Retinal pigment epithelial cell (primary cell): ENCODE measurements at regions not wholly inside any gene's neighbourhood (a gene's known extent, or its start where the extent isn't known, plus 50 kb on each side); places are given as distances from the start of the nearest gene placed in this dataset.

Source experiments
- DNase-seq: peaks from one replicate; pipeline ENCODE4 v3.0.0-alpha.2; 2010; ENCODE audit warnings: low read depth
- H3K4me3 ChIP-seq: 2 replicates; pipeline ENCODE4 v1.5.1; 2011; ENCODE audit warnings: mild to moderate bottlenecking, low read length, control low read depth, moderate library complexity
- TF ChIP-seq, protein P1 (sequence below): conservative IDR thresholded peaks from 2 replicates; pipeline ENCODE4 v1.5.1; 2011; ENCODE audit warnings: low read depth, low read length, control low read depth, inconsistent platforms

DNA sequence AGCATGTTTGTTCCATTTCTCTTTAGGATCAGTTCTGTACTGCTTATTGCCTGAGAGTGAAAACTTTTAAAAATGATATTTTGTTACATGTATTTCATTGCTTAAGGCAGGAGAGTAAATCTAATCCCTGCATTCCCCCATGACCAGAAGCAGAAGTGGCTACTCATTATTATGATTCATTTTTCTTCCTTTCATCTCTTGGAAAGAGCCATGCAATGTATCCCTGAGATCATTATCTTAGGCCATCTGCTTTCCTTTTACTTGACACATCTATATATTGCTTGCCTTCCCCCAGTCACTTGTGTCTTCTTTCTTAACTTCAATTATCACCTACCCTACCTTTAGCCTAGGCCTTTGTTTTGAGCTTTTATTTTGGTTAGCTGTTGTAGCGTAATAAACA lies 430.4 kb upstream of the CHRM3 start:
- H3K4me3 ChIP-seq, result no peak overlapping the region
- TF ChIP-seq, protein P1, sequence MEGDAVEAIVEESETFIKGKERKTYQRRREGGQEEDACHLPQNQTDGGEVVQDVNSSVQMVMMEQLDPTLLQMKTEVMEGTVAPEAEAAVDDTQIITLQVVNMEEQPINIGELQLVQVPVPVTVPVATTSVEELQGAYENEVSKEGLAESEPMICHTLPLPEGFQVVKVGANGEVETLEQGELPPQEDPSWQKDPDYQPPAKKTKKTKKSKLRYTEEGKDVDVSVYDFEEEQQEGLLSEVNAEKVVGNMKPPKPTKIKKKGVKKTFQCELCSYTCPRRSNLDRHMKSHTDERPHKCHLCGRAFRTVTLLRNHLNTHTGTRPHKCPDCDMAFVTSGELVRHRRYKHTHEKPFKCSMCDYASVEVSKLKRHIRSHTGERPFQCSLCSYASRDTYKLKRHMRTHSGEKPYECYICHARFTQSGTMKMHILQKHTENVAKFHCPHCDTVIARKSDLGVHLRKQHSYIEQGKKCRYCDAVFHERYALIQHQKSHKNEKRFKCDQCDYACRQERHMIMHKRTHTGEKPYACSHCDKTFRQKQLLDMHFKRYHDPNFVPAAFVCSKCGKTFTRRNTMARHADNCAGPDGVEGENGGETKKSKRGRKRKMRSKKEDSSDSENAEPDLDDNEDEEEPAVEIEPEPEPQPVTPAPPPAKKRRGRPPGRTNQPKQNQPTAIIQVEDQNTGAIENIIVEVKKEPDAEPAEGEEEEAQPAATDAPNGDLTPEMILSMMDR, result no peak
- no peak for DNase-seq

DNA sequence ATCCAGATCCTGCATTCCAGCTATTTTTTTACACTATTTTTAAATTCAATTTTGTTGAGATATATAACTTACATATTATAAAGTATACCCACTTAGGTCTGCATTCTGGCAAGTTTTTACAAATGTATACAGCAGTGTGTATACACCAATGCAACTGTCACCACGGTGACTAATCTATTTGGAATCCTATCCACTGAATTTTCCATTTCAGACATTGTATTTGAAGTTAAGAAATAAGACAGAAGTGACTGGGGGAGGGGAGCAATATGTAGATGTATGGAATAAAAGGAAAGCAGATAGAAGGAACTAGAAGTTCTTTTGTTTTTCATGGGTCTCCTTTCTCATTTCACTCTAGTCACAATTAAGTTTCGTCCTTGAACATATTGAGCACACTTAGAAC lies 431.5 kb upstream of the CHRM3 start:
- H3K4me3 ChIP-seq, result no peak overlapping the region
- DNase-seq, result no peak
- TF ChIP-seq, protein P1, result no peak

DNA sequence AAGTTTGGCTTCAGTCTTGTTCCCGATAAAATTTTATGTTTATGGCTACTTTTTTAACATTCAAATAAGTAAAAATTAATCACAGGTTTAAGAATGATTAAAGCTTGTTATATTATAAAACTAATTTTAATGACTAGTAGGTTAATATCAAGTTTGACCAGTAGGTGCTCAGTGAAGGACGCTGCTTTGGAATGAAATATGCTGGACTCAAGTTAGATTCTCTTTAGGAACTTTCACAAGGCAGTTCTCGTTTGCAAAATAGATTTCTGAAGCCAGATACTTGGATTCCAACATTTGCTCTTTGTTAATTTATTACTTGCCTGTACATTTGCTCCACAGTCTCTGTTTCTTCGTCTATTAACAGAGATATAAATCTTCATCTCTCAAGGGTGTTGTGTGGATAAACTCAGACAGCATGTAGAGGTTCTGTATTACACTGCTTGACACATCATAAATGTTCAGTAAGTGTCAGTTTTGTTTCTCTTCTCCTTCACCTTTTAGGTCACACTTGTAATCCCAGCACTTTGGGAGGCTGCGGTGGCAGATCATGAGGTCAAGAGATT lies 432.8 kb upstream of the CHRM3 start:
- TF ChIP-seq, protein P1, result peak; percentile 32
- H3K4me3 ChIP-seq, result no peak overlapping the region
- DNase-seq, result no peak

DNA sequence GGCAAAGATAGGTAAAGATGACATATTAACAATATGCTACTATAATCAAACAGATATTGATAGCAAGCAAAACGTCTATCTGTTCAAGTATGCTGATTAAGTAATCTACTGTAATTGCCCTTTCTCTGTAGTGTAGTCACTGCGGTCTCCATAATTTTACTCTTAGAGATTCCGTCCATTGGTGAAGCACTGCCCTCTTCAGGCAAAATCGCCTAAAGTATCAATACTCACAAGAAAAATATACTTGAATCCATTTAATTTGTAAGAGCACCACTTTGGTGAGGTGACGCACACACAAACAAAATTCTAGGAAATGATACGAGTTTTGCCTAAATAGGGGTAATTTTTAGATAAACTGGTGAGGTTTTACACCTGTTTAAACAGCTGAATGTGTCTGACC lies 434.6 kb upstream of the CHRM3 start:
- DNase-seq, result no peak
- TF ChIP-seq, protein P1, result peak; percentile 60
- no peak overlapping the region for H3K4me3 ChIP-seq

DNA sequence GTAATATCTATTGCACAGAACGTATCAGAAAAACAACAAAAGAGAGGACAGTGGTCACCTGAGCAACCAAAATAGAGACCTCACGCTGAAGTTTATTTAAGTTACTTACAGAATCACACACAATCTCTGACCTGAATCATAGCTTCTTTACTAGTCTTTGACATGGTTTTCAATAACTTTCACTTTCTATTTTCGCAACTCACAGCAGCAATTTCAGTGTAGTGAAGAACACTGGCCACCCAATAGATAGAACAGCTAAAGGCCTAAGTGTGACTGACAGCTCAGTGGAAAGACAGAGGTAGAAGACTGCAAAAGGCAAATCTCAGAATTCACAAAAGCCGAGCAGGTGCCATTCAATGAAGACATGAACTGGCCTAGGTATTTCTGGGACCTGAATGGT lies 435.6 kb upstream of the CHRM3 start:
- no peak overlapping the region for H3K4me3 ChIP-seq
- TF ChIP-seq, protein P1, result no peak
- DNase-seq, result no peak

DNA sequence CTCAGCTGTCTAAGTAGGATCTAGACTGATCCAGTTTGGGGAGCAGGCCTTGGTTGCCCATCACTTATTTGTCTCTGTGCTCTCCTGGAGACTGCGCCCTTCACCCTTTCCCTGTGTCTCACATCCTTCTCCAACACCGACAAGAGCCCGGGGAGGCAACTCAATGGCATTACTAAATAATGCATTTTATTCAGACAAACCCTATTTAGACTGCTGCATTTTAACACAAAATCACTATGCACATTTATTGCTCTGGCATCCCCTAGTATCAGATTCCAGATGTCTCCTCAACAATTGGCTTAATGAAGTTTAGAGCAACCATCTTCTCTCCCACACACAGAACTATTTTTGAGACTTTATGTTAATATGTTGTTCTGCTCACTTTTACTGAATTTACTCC lies 436.4 kb upstream of the CHRM3 start:
- TF ChIP-seq, protein P1, result no peak
- no peak overlapping the region for H3K4me3 ChIP-seq
- DNase-seq, result no peak

DNA sequence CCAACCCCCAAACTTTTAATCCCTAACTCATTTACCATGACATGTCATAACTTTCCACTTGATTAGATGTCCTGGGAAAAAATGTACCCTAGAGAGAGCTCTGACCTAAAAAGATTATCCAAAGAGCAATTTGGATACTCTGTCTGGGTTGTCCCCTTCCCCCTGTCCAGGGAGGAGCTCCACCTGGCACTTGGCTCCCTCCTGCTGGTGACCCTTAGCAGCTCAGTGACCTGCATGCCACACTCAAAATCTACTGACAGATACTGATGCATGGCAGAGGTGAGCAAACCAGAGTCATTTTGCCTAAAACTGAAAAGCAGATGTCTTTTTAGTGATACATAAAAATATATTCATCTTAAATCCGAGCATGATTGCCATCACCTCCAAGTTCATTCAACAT lies 442.3 kb upstream of the CHRM3 start:
- no peak for DNase-seq
- TF ChIP-seq, protein P1, result no peak
- no peak overlapping the region for H3K4me3 ChIP-seq
